ENCODE measurements at regions not wholly inside any gene's neighbourhood (a gene's known extent, or its start where the extent isn't known, plus 50 kb on each side); places are given as distances from the start of the nearest gene placed in this dataset.

- Mint-ChIP-seq H3K4me3 (peak overlapping the region; percentile 69), H3K9me3 (no peaks in the 10 kb centered on the region), H3K27me3 (peaks cover 3% of the 10 kb centered on the region), H3K27ac (peak overlapping the region; percentile 6), H3K36me3 (ENCODE audit: low read depth) (no peaks in the 10 kb centered on the region), H3K4me1 (ENCODE audit: low read depth) (peaks cover 41% of the 10 kb centered on the region)
Measured at GRCh38 chr6:16837217-16837972, 76.1 kb upstream of the ATXN1 start.

GRCh38 chr6:16836144-16836981 lies 75.1 kb upstream of the ATXN1 start:
- H3K4me1 Mint-ChIP-seq (ENCODE audit: low read depth): peaks cover 41% of the 10 kb centered on the region
- H3K9me3 Mint-ChIP-seq: no peaks in the 10 kb centered on the region
- peak overlapping the region; percentile 72 for H3K27ac Mint-ChIP-seq
- peaks cover 6% of the 10 kb centered on the region for H3K27me3 Mint-ChIP-seq
- no peaks in the 10 kb centered on the region for H3K36me3 Mint-ChIP-seq (ENCODE audit: low read depth)
- peak overlapping the region; percentile 69 for H3K4me3 Mint-ChIP-seq

GRCh38 chr6:16834242-16834641 lies 73.0 kb upstream of the ATXN1 start:
- no peaks in the 10 kb centered on the region for H3K9me3 Mint-ChIP-seq
- H3K27me3 Mint-ChIP-seq: peaks cover 4% of the 10 kb centered on the region
- peaks cover 28% of the 10 kb centered on the region for H3K4me1 Mint-ChIP-seq (ENCODE audit: low read depth)
- no peak overlapping the region for H3K4me3 Mint-ChIP-seq
- H3K36me3 Mint-ChIP-seq (ENCODE audit: low read depth): no peaks in the 10 kb centered on the region
- H3K27ac Mint-ChIP-seq: no peak overlapping the region

- Mint-ChIP-seq H3K36me3 (ENCODE audit: low read depth) (no peaks in the 10 kb centered on the region), H3K27me3 (peaks cover 8% of the 10 kb centered on the region), H3K4me1 (ENCODE audit: low read depth) (peaks cover 26% of the 10 kb centered on the region), H3K27ac (no peak overlapping the region), H3K9me3 (no peaks in the 10 kb centered on the region), H3K4me3 (no peak overlapping the region)
Measured at GRCh38 chr6:16832721-16833120, 71.5 kb upstream of the ATXN1 start.

- Mint-ChIP-seq H3K4me1 (ENCODE audit: low read depth) (peaks cover 20% of the 10 kb centered on the region), H3K36me3 (ENCODE audit: low read depth) (no peaks in the 10 kb centered on the region), H3K27me3 (peaks cover 13% of the 10 kb centered on the region), H3K4me3 (no peak overlapping the region), H3K9me3 (no peaks in the 10 kb centered on the region), H3K27ac (no peak overlapping the region)
Measured at GRCh38 chr6:16832043-16832567, 70.8 kb upstream of the ATXN1 start.

GRCh38 chr6:16831136-16831535 lies 69.9 kb upstream of the ATXN1 start:
- Mint-ChIP-seq H3K4me1 (ENCODE audit: low read depth) (peaks cover 11% of the 10 kb centered on the region), H3K4me3 (no peak overlapping the region), H3K36me3 (ENCODE audit: low read depth) (no peaks in the 10 kb centered on the region), H3K9me3 (no peaks in the 10 kb centered on the region), H3K27ac (no peak overlapping the region), H3K27me3 (peaks cover 14% of the 10 kb centered on the region)

GRCh38 chr6:16828058-16828457 lies 66.8 kb upstream of the ATXN1 start:
- H3K9me3 Mint-ChIP-seq: no peaks in the 10 kb centered on the region
- no peak overlapping the region for H3K4me3 Mint-ChIP-seq
- H3K4me1 Mint-ChIP-seq (ENCODE audit: low read depth): peaks cover 20% of the 10 kb centered on the region
- H3K27ac Mint-ChIP-seq: no peak overlapping the region
- no peaks in the 10 kb centered on the region for H3K36me3 Mint-ChIP-seq (ENCODE audit: low read depth)
- peaks cover 28% of the 10 kb centered on the region for H3K27me3 Mint-ChIP-seq

- Mint-ChIP-seq H3K9me3 (no peaks in the 10 kb centered on the region), H3K27ac (no peak overlapping the region), H3K4me1 (ENCODE audit: low read depth) (peaks cover 20% of the 10 kb centered on the region), H3K4me3 (no peak overlapping the region), H3K36me3 (ENCODE audit: low read depth) (no peaks in the 10 kb centered on the region), H3K27me3 (peaks cover 30% of the 10 kb centered on the region)
Measured at GRCh38 chr6:16827627-16828026, 66.4 kb upstream of the ATXN1 start.

GRCh38 chr6:16825784-16826183 lies 64.5 kb upstream of the ATXN1 start:
- peaks cover 27% of the 10 kb centered on the region for H3K27me3 Mint-ChIP-seq
- H3K4me3 Mint-ChIP-seq: no peak overlapping the region
- peaks cover 20% of the 10 kb centered on the region for H3K4me1 Mint-ChIP-seq (ENCODE audit: low read depth)
- no peaks in the 10 kb centered on the region for H3K36me3 Mint-ChIP-seq (ENCODE audit: low read depth)
- H3K9me3 Mint-ChIP-seq: no peaks in the 10 kb centered on the region
- H3K27ac Mint-ChIP-seq: no peak overlapping the region

- H3K27ac Mint-ChIP-seq: no peak overlapping the region
- peaks cover 27% of the 10 kb centered on the region for H3K27me3 Mint-ChIP-seq
- peaks cover 20% of the 10 kb centered on the region for H3K4me1 Mint-ChIP-seq (ENCODE audit: low read depth)
- no peaks in the 10 kb centered on the region for H3K9me3 Mint-ChIP-seq
- no peak overlapping the region for H3K4me3 Mint-ChIP-seq
- H3K36me3 Mint-ChIP-seq (ENCODE audit: low read depth): no peaks in the 10 kb centered on the region
Measured at GRCh38 chr6:16824845-16825685, 63.8 kb upstream of the ATXN1 start.

GRCh38 chr6:16823718-16824352 lies 62.6 kb upstream of the ATXN1 start:
- H3K9me3 Mint-ChIP-seq: no peaks in the 10 kb centered on the region
- H3K4me1 Mint-ChIP-seq (ENCODE audit: low read depth): peaks cover 20% of the 10 kb centered on the region
- no peaks in the 10 kb centered on the region for H3K36me3 Mint-ChIP-seq (ENCODE audit: low read depth)
- no peak overlapping the region for H3K27ac Mint-ChIP-seq
- peaks cover 30% of the 10 kb centered on the region for H3K27me3 Mint-ChIP-seq
- no peak overlapping the region for H3K4me3 Mint-ChIP-seq

- Mint-ChIP-seq H3K36me3 (ENCODE audit: low read depth) (no peaks in the 10 kb centered on the region), H3K27me3 (peaks cover 26% of the 10 kb centered on the region), H3K4me3 (no peak overlapping the region), H3K27ac (no peak overlapping the region), H3K4me1 (ENCODE audit: low read depth) (peaks cover 16% of the 10 kb centered on the region), H3K9me3 (no peaks in the 10 kb centered on the region)
Measured at GRCh38 chr6:16822975-16823717, 61.9 kb upstream of the ATXN1 start.

- Mint-ChIP-seq H3K36me3 (ENCODE audit: low read depth) (no peaks in the 10 kb centered on the region), H3K4me1 (ENCODE audit: low read depth) (peaks cover 13% of the 10 kb centered on the region), H3K4me3 (no peak overlapping the region), H3K9me3 (no peaks in the 10 kb centered on the region), H3K27ac (no peak overlapping the region), H3K27me3 (peaks cover 25% of the 10 kb centered on the region)
Measured at GRCh38 chr6:16822529-16822928, 61.3 kb upstream of the ATXN1 start.

- Mint-ChIP-seq H3K9me3 (no peaks in the 10 kb centered on the region), H3K4me3 (no peak overlapping the region), H3K27ac (no peak overlapping the region), H3K4me1 (ENCODE audit: low read depth) (peaks cover 13% of the 10 kb centered on the region), H3K36me3 (ENCODE audit: low read depth) (no peaks in the 10 kb centered on the region), H3K27me3 (peaks cover 24% of the 10 kb centered on the region)
Measured at GRCh38 chr6:16821834-16822264, 60.6 kb upstream of the ATXN1 start.

Measured in stimulated activated naive CD8-positive, alpha-beta T cell treated with anti-CD3 and anti-CD28 coated beads, Interleukin-15, Interleukin-2, amounts not matched to agents 100 ng/mL and 50 ng/mL, for 24 hours (primary cell).